ENCODE measurements at regions not wholly inside any gene's neighbourhood (a gene's known extent, or its start where the extent isn't known, plus 50 kb on each side); places are given as distances from the start of the nearest gene placed in this dataset.

DNA sequence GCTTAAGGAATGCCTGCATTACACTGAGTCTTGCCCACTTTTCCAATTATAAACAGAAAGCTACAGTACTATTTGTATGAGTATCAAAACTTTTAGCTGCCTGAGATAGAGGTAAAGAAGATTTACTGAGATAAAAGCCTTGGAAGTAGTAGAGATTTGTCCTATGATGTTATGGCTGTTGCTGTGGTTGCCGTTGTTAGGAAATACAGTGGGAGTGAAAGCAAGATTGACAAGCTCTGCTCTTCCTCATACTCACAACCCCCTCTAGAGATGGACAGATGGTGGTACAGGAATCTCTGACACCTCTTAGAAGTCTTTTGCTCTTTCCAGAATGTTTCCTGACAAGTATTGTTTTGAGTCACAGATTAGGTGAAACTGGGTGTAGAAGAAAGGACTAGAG, 242.5 kb downstream of the RPIA start:
- no peak for TF ChIP-seq CTCF (IDR thresholded peaks at IDR 0.05)

DNA sequence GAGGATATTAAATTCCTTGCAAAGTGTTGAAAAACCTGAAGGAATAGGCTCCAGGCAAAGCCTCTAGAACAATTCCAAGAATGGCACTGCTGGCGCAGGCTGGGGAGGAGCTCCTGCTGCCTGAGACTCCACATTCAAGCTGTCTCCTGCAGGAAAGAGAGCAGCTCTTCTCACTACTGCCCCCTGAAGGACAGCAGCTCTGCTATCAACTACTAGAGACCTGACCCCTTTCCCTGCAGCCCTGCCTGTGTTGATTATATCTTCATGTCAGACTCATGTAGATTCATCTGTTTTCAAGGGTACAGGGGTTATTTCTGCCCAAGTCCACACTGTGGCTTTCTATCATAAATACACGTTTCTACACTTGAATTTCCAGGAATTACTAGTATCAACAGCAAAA, 249.7 kb downstream of the RPIA start:
- TF ChIP-seq CTCF (IDR thresholded peaks at IDR 0.05) = peak; percentile 36; the same call in 1 of the 2 replicates

- no peak for TF ChIP-seq CTCF (IDR thresholded peaks at IDR 0.05)
These were observed 251.3 kb downstream of the RPIA start for GRCh38 chr2:88942798-88943197.

DNA sequence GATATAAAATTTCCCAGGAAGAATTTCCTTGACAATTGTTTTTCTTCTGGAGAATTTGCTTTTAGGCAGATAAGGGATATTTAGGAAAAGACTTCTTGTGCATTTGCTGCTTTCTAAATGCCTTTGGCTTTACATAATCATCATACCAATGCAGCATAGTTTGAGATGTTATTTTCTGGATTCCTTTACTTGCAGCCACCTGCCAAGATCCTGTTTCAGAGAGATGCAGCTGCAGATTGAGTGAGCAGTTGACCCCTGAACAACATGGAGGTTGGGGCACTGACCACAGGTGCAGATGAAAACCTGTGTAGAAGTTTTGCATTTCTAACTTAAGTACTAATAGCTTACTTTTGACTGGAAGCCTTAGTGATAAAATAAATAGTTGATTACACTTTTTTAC, 257.9 kb downstream of the RPIA start:
- TF ChIP-seq CTCF (IDR thresholded peaks at IDR 0.05) = no peak

- TF ChIP-seq CTCF (IDR thresholded peaks at IDR 0.05) = peak; percentile 45
These were observed 258.5 kb downstream of the RPIA start for GRCh38 chr2:88950010-88950409.

DNA sequence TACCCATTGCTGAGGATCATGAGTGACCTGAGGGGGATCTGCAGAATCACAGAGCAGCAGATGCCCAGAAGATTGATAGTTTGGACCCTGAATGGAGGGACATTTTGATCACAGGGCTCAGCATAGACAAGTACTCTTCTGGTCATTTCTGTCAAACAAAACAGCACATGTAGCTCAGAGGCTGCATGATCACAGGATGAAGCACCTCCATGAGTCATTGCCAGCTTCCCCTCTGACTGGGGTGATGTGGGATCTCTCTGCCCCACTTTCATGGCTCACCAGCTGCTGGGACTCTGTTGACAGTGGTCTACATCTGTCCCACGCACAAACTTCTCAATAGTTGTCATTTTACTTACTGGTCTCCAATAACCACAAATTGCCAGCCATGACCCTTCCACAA, 264.1 kb downstream of the RPIA start:
- no peak for TF ChIP-seq CTCF (IDR thresholded peaks at IDR 0.05)

- TF ChIP-seq CTCF (IDR thresholded peaks at IDR 0.05) = peak; percentile 36
These were observed 268.2 kb downstream of the RPIA start for GRCh38 chr2:88959480-88960204.

DNA sequence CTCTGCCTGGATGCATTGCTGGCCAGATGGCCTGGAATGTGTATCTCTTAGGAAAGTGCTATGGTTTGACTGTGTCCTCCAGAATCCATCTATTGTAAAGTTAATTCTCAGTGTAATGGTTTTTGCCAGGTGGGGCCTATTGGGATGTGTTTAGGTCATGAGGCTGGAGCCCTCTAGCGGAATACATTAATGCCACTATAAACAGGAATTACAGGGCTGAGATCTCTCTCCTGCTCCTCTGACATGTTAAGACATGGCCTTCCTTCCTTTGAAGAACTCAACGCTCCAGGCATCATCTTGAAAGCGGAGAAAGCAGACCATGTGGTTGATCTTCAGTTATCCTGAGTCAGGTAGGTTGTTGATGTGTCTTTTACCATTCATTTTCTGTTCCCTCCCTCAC, 276.4 kb downstream of the RPIA start:
- peak; percentile 42 for TF ChIP-seq CTCF (IDR thresholded peaks at IDR 0.05)

Measured in LNCAP (cell line).